NCI-H146 treated with DMSO at 0.1 percent for 48 hours (cell line): ENCODE measurements at regions not wholly inside any gene's neighbourhood (a gene's known extent, or its start where the extent isn't known, plus 50 kb on each side); places are given as distances from the start of the nearest gene placed in this dataset.

Experiments used
- DNase-seq: peaks from one replicate; lab custom pipeline; 2025; ENCODE audit not compliant: unreplicated experiment; lab: John Stamatoyannopoulos, UW

GRCh38 chr4:54359919-54360650 lies 131.0 kb downstream of the PDGFRA start:
- peak; percentile 3 for DNase-seq

GRCh38 chr4:54363037-54363436 lies 133.9 kb downstream of the PDGFRA start:
- DNase-seq = no peak

GRCh38 chr4:54365691-54366090 lies 136.6 kb downstream of the PDGFRA start:
- no peak for DNase-seq

- DNase-seq = no peak
These were observed 138.0 kb downstream of the PDGFRA start for GRCh38 chr4:54367059-54367458.

- DNase-seq = no peak
These were observed 139.5 kb downstream of the PDGFRA start for GRCh38 chr4:54368281-54369265.

GRCh38 chr4:54371173-54371572 lies 142.1 kb downstream of the PDGFRA start:
- DNase-seq = no peak

- no peak for DNase-seq
These were observed 143.9 kb downstream of the PDGFRA start for GRCh38 chr4:54372951-54373350.

- no peak for DNase-seq
These were observed 144.7 kb downstream of the PDGFRA start for GRCh38 chr4:54373718-54374210.

- no peak for DNase-seq
These were observed 149.4 kb downstream of the PDGFRA start for GRCh38 chr4:54378461-54378860.

- no peak for DNase-seq
These were observed 155.1 kb downstream of the PDGFRA start for GRCh38 chr4:54384152-54384551.

- DNase-seq = no peak
These were observed 155.5 kb downstream of the PDGFRA start for GRCh38 chr4:54384563-54384962.

GRCh38 chr4:54386042-54386669 lies 157.1 kb downstream of the PDGFRA start:
- DNase-seq = no peak

GRCh38 chr4:54386693-54387092 lies 157.6 kb downstream of the PDGFRA start:
- DNase-seq = no peak

- no peak for DNase-seq
These were observed 161.6 kb downstream of the PDGFRA start for GRCh38 chr4:54390670-54391069.

GRCh38 chr4:54391104-54391503 lies 162.0 kb downstream of the PDGFRA start:
- no peak for DNase-seq

GRCh38 chr4:54392479-54392878 lies 163.4 kb downstream of the PDGFRA start:
- DNase-seq = no peak

GRCh38 chr4:54393243-54393642 lies 164.2 kb downstream of the PDGFRA start:
- DNase-seq = no peak

- no peak for DNase-seq
These were observed 166.0 kb downstream of the PDGFRA start for GRCh38 chr4:54395013-54395527.

- no peak for DNase-seq
These were observed 171.1 kb downstream of the PDGFRA start for GRCh38 chr4:54400188-54400587.

GRCh38 chr4:54400802-54401201 lies 171.7 kb downstream of the PDGFRA start:
- DNase-seq = no peak

GRCh38 chr4:54402880-54403480 lies 173.9 kb downstream of the PDGFRA start:
- DNase-seq = no peak
